ENCODE measurements at regions not wholly inside any gene's neighbourhood (a gene's known extent, or its start where the extent isn't known, plus 50 kb on each side); places are given as distances from the start of the nearest gene placed in this dataset.

GRCh38 chr18:78108554-78108953 lies 858.9 kb downstream of the GALR1 start:
- no peak for TF ChIP-seq CTCF (conservative IDR thresholded peaks at IDR 0.05; ENCODE audit: low read depth, low read length)
- no peak for TF ChIP-seq EZH2 (IDR thresholded peaks at IDR 0.05; ENCODE audit: borderline replicate concordance, low read depth, low read length, poor library complexity, severe bottlenecking)
